H1 (cell line): ENCODE measurements at regions not wholly inside any gene's neighbourhood (a gene's known extent, or its start where the extent isn't known, plus 50 kb on each side); places are given as distances from the start of the nearest gene placed in this dataset.

Source experiments
- CEBPB ChIP-seq: IDR thresholded peaks from 2 replicates; pipeline ENCODE4 v1.6.1; 2012; ENCODE audit warnings: low read depth, low read length
- CHD1 ChIP-seq: IDR thresholded peaks from 2 replicates; pipeline ENCODE4 v1.6.1; 2012; ENCODE audit warnings: low read depth, low read length, improper control_type of control experiment
- CTCF ChIP-seq, 3 experiments: IDR thresholded peaks; 1 replicate in 2 of 3; 2 replicates in 1 of 3; pipeline versions ENCODE4 v1.5.1 to v1.6.1; 2011; ENCODE audit warnings: low read length in 3 of 3, mild to moderate bottlenecking in 3 of 3, inconsistent platforms in 2 of 3, low read depth in 1 of 3, moderate library complexity in 1 of 3; ENCODE audit not compliant: insufficient read depth in 1 of 3; ENCODE audit errors: control extremely low read depth in 1 of 3
- EP300 ChIP-seq, 2 experiments: IDR thresholded peaks; 1 replicate in 1 of 2; 2 replicates in 1 of 2; pipeline ENCODE4 v1.6.1; 2011 to 2012; ENCODE audit warnings: low read depth in 2 of 2, low read length in 2 of 2, mild to moderate bottlenecking in 2 of 2, borderline replicate concordance in 1 of 2, inconsistent platforms in 1 of 2, moderate library complexity in 1 of 2
- EZH2 ChIP-seq: fragments of 200-600 bp; sonication (generic); IDR thresholded peaks from 2 replicates; pipeline ENCODE4 v1.7.1; 2012; ENCODE audit warnings: low read depth, mild to moderate bottlenecking, moderate library complexity, low read length, inconsistent platforms; ENCODE audit not compliant: severe bottlenecking
- PHF8 ChIP-seq: fragments of 200-600 bp; sonication (generic); conservative IDR thresholded peaks from 2 replicates; pipeline ENCODE4 v1.7.1; 2012; ENCODE audit warnings: low read depth, mild to moderate bottlenecking, inconsistent platforms, low read length, moderate library complexity
- POLR2A ChIP-seq, 2 experiments: IDR thresholded peaks; 1 replicate in 1 of 2; 2 replicates in 1 of 2; pipeline ENCODE4 v1.6.1; 2011; ENCODE audit warnings: low read depth in 2 of 2, low read length in 2 of 2, mild to moderate bottlenecking in 2 of 2; ENCODE audit errors: control extremely low read depth in 1 of 2
- POLR2AphosphoS5 ChIP-seq: IDR thresholded peaks from 2 replicates; pipeline ENCODE4 v1.6.1; 2011; ENCODE audit warnings: low read depth, low read length
- SIN3A ChIP-seq, 2 experiments: IDR thresholded peaks in 1 of 2; conservative IDR thresholded peaks in 1 of 2; 2 replicates each; pipeline ENCODE4 v1.6.1; 2011 to 2012; ENCODE audit warnings: low read length in 2 of 2, improper control_type of control experiment in 1 of 2, low read depth in 1 of 2, mild to moderate bottlenecking in 1 of 2
- SIX5 ChIP-seq: IDR thresholded peaks from 2 replicates; pipeline ENCODE4 v1.6.1; 2011; ENCODE audit warnings: mild to moderate bottlenecking, low read depth, low read length
- SRF ChIP-seq: IDR thresholded peaks from 2 replicates; pipeline ENCODE4 v1.6.1; 2011; ENCODE audit warnings: mild to moderate bottlenecking, low read depth, low read length, moderate library complexity

- no peak for TF ChIP-seq POLR2A (IDR thresholded peaks at IDR 0.05; ENCODE audit: control extremely low read depth in 1 of 2, low read depth in 2 of 2, low read length in 2 of 2)
- TF ChIP-seq CTCF (IDR thresholded peaks at IDR 0.05; ENCODE audit: control extremely low read depth in 1 of 3, insufficient read depth in 1 of 3, low read depth in 1 of 3, low read length in 3 of 3): no peak
- TF ChIP-seq SRF: no peak
- TF ChIP-seq EP300 (IDR thresholded peaks at IDR 0.05; ENCODE audit: borderline replicate concordance in 1 of 2, low read depth in 2 of 2, low read length in 2 of 2): no peak
- TF ChIP-seq EZH2: no peak
- TF ChIP-seq POLR2AphosphoS5: no peak
- TF ChIP-seq CHD1: no peak
- TF ChIP-seq PHF8: no peak
- no peak for TF ChIP-seq SIX5
- TF ChIP-seq SIN3A (conservative IDR thresholded peaks at IDR 0.05 in 1 of 2, IDR thresholded peaks at IDR 0.05 in 1 of 2; ENCODE audit: low read depth in 1 of 2, low read length in 2 of 2): no peak
- TF ChIP-seq CEBPB: no peak
Measured at GRCh38 chr12:86565038-86565437, 308.8 kb upstream of the MGAT4C start.
